ENCODE measurements at regions not wholly inside any gene's neighbourhood (a gene's known extent, or its start where the extent isn't known, plus 50 kb on each side); places are given as distances from the start of the nearest gene placed in this dataset.

- no peak for DNase-seq
Measured at GRCh38 chr1:94325377-94326302, 88.3 kb upstream of the ARHGAP29 start.

GRCh38 chr1:94324178-94324544 is 86.8 kb upstream of the ARHGAP29 start:
- DNase-seq = no peak

DNA sequence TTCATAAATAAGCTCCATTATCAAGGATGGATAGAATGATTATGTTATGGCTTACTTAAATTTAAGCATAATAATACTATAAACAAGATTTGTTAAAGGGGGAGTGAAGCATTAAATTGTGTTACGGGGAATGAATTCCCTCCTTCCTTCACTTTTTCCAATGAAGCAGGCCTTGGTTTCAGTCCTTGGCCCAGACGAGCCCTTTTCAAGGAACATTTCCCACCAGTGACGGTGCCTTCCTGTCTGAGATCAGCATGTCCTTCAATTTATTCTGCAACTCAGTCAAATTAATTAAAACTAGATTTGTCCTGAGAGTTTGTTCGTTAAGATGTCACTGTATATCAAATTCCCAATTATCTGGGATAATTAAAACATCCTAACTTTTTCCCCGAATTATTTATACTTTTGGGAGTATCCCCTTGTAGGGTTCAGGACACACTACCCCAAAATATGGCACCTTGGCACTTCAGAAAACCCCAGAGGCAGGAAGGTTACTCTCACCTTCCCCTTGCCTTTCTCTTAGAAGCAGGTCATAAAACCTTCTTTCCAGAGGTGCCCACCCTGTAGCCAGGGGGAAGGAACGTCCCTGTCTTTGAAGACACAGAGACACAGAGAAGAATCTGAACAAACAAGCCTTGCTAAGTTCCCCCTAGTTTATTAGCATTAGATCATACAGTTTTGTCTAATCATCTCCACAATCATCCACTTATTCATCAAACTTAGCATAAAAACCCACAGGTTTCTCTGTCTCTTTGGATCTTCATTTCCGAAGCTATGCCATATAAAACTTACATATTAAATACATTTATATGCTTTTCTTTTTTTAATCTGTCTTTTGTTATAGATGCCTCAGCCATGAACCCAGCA is 86.2 kb upstream of the ARHGAP29 start:
- no peak for DNase-seq

GRCh38 chr1:94322696-94323095 is 85.3 kb upstream of the ARHGAP29 start:
- no peak for DNase-seq

DNA sequence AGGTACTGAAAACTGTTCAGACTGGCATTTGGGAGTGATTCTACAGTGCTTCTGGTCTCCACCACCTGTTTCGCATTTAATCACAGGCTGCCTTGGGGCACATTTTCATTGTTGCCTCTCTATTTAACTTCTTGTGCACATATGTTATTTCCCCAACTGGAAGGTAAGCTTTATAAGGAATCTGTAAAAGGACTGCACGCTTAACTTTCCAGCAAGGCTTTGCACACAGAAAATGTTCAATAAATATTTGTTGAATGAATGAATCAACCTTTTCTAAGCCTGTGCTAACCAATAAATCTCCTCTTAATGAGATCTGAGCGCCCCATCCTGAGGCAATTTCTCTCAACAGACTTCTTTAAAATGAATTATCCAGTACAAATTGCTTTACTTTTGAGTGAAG is 84.3 kb upstream of the ARHGAP29 start:
- no peak for DNase-seq

GRCh38 chr1:94319319-94320102 is 82.1 kb upstream of the ARHGAP29 start:
- no peak for DNase-seq

DNA sequence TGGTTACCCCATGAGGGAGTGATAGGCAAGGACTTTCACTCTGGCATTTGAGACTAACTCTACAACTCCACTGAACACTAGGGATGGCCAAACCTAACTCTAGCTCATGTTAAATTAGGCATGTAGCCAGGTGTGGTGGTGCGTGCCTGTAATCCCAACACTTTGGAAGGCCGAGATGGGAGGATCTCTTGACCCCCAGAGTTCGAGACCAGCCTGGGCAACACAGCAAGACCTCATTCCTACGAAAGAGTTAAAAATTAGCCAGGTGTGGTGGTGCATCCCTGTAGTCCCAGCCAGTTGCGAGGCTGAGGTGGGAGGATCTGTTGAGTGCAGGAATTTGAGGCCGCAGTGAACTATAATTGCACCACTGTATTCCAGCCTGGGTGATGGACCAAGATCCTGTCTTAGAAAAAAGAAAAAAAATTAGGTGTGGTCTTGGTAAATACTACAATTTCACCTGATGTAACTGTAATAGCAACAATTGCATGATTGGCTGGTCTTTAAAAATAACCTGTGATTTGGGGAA is 81.2 kb upstream of the ARHGAP29 start:
- DNase-seq = no peak

DNA sequence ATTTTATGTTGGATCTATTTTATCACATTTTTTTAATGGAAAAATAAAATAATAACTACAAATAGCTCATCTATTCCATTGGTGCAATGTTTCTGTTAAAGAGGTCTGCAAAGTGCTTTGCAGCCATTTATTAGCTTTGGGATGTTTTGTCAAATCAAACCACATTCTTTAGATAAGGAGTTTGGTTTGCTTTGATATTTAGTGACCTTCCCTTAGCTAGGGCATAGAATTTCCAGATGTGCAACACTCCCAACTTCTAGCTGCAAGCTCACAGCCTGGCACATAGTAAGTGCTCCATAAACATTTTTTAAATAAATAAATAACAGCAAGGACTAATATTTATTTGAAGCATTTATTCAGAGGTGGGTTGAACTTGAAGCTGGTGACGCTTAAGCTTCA is 80.4 kb upstream of the ARHGAP29 start:
- no peak for DNase-seq

DNA sequence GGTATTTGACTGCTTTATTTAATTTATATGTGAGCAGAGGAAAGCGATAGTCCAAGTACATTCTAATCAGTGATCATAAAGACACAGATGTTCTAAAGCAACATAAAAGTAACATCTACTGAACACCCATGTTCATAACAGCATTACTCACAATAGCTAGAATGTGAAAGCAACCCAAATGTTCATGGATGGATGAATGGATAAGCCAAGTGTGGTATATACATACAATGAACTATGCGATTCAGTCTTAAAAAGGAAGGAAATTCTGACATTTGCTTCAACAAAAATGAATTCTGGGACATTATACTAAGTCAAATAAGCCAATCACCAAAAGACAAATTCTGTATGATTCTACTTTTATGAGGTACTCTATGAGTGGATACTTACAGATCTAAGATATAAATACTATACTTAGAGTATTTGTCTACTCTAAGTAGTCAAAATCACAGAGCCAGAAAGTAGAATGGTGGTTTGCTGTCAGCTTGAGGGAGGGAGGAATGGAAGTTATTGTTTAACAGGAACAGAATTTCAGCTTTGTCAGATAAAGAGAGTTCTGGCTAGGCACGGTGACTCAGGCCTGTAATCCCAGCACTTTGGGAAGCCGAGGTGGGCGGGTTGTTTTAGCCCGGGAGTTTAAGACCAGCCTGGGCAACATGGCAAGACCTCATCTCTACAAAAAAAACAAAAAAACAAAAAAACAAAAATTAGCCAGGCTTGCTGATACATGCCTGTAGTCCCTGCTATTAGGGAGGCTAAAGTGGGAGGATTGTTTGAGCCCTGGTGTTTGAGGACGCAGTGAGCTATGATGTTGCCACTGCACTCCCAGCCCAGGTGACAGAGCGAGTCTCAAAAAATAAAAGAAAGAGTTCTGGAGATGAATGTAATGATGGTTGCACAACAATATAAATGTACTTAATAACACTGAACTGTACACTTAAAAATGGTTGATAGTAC is 79.7 kb upstream of the ARHGAP29 start:
- no peak for DNase-seq

- no peak for DNase-seq
Measured at GRCh38 chr1:94316183-94316582, 78.8 kb upstream of the ARHGAP29 start.

DNA sequence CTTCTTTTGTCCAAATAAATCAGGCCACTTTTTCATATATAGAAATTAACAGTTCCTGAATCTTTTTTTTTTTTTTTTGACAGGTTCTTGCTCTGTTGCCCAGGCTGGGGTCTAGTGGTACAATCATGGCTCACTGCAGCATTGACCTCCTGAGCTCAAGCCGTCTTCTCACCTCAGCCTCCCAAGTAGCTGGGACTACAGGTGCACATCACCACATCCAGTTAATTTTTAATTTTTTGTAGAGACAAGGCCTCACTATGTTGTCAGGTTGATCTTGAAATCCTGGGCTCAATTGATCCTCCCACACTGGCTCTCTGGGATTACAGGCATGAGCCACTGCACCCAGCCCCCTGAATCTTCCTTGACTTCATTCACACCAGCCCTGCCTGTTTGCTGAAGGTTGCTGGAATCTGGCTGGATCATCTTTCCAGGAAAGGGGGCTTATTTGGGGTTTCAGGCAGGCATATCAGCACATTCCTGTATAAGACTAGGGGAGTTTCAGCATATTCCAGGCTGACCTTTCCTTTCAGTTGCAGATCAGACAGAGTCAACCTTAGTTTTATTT is 78.2 kb upstream of the ARHGAP29 start:
- no peak for DNase-seq

GRCh38 chr1:94314222-94314858 is 77.0 kb upstream of the ARHGAP29 start:
- DNase-seq = no peak

GRCh38 chr1:94310570-94311270 is 73.3 kb upstream of the ARHGAP29 start:
- DNase-seq = no peak

GRCh38 chr1:94309829-94310569 is 72.6 kb upstream of the ARHGAP29 start:
- DNase-seq = no peak

- DNase-seq = no peak
Measured at GRCh38 chr1:94309216-94309615, 71.8 kb upstream of the ARHGAP29 start.

DNA sequence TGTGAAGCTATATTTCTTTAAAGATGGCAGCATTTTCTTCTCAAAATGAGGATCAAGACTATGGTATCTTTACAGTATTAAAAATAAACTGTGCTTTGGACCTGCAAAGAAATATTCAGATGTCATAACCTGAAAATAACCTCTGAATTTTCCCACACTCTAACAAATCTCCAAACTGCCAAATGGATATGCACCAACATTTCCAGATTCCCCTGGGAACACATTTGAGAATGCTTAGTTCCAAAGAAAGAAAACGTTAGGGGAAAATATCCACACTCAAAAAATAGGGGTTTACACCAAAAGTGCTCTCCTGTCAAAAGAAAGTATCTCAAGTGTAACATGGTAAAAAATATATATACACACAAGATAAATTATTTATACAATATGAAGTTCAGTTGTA is 69.1 kb upstream of the ARHGAP29 start:
- DNase-seq = no peak

- DNase-seq = no peak
Measured at GRCh38 chr1:94305704-94306103, 68.3 kb upstream of the ARHGAP29 start.

GRCh38 chr1:94304553-94304952 is 67.2 kb upstream of the ARHGAP29 start:
- no peak for DNase-seq

DNA sequence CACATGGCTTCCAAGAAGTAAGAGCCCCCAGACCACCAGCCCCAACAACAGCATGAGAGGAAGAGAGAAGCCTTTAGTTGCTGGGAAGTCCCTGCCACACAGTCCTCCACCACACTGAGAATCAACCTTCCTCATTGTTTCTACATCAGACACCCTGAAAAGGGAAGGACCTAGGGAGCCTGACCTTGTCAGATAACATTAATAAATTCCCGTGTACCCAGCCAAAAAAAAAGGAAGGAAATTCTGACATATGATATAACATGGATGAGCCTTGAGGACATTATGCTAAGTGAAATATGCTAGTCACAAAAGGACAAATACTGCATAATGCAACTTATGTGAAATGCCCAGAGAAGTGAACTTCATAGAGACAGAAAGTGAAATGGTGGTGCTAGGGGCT is 65.6 kb upstream of the ARHGAP29 start:
- DNase-seq = no peak
